GM19468 (cell line): ENCODE measurements at regions not wholly inside any gene's neighbourhood (a gene's known extent, or its start where the extent isn't known, plus 50 kb on each side); places are given as distances from the start of the nearest gene placed in this dataset.

ENCODE experiments used
- ATAC-seq: cut with Tn5 transposase; IDR thresholded peaks from one replicate; pipeline ENCODE4 v1.9.1; 2021; ENCODE audit warnings: mild to moderate bottlenecking, moderate library complexity, moderate number of reproducible peaks; ENCODE audit not compliant: unreplicated experiment; ENCODE audit errors: extremely low read depth

- no peak for ATAC-seq
Measured at GRCh38 chr10:35711615-35712411, 69.7 kb upstream of the FZD8 start.

DNA sequence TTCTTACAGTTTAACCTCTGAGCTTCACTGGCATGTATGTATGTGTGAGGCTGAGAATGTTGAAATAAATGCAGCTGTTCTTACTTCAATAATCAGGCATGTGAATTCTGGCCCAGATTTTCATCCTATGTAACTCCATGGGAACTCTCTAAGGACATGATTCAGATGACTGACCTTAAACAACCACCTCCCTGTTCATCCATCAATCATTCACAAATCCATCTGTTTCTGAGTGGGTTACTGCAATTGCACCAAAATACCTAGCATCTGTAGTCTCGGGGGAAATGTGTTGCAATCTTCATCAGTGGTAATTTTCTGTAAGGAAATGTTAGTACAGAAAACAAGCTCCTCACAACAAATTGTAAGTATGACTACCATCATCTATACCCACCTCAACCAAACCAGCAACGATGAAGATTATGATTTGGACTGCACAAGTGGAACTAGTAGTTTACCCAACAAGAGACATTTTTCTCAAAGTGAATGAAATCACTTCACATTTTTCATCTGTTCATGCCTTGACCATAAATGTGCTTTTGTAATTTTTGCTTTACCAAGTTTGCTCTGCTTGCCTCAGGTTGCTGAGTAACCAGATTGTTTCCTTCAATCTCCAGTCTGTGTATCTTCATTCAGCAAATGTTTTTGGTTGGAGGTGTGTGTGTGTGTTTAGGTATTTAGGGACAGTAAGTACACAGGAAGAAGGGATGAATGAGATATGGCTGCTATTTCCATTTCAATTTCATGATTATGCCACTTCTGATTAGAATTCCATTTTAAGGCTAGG is 65.7 kb upstream of the FZD8 start:
- ATAC-seq: no peak

GRCh38 chr10:35706959-35707358 is 64.9 kb upstream of the FZD8 start:
- no peak for ATAC-seq

GRCh38 chr10:35705671-35706070 is 63.6 kb upstream of the FZD8 start:
- no peak for ATAC-seq

DNA sequence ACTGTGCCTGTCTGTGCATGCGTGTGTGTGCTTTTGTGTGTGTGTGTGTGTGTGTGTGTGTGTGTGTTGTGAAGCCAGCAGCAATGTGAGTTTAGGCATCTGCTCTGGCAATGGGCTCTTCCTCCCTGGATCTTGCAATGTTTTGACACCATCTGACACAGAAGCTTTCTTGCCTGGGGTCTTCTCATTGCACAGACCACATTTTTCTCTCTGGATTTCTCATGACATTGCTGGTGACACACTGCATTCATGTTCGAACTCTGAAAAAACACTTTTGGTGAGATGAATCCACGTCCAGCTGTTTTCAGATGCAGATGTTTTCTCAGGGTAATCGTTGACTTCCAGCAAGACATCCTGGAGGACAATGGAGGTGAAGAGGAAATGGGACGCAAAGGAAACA is 63.0 kb upstream of the FZD8 start:
- no peak for ATAC-seq

DNA sequence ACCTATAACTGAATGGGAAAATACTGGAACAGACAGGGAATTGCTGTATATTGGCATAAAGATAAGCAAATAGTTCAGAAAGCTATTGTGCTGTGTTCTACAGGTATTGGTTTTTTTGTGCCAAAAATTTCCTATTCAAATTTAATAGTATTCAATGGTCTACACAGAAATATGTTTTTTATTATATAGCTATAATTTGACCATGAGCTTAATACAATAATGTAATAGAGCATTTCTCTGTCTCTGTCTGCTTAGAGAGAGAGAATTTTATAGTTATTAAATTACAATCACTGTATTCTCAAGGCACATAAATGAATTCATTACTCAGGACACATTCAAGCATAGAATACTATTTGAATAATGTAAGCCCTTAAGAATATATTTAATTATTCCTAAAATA is 62.3 kb upstream of the FZD8 start:
- no peak for ATAC-seq

DNA sequence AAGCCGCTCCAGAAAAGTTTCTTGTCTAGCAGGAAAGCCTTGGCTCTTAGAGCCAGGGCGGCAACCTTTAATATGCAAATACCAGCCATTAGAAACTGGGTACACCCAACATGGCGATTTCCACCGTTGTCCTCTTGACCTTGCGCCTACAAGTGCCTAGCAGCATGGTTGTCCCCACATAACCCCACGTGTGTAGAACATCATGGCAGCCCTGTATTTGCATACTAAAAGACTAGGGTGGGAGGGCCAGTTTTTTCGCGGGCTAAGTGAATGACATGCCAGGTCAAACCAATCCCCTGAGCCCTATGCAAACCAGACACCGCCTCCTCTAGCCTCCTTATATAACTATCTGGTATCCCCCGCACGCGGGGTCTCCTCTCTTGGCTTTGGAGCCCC is 58.4 kb upstream of the FZD8 start:
- no peak for ATAC-seq

DNA sequence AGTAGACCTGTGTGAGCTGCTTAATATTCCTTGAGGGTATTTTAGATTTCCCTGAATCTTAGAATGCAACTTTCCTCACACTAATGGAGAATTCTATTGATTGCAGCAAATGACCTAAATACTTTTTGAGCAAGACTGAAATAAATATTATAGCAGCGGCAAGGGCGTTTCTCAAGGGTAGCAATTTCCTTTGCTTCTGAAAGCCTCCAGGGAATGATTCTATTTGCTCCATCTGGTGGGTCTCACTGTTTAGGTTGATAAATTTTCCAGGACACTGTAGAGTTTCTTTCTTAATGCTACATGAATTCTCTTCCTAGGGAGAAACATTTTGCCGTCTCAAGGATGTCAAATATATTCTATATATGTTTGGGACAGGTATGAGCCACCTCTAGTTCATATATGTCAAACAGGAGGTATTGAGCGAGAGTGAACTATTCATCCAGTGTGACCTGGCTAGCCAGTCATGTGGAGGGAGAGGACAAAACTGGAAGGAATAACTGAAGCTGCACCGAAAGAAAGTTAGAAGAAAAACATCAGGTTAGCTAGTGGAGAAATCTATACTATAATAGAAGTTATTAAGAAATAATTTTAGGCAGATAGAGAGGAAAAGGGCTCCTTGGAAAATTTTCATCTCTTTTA is 57.9 kb upstream of the FZD8 start:
- ATAC-seq: no peak

DNA sequence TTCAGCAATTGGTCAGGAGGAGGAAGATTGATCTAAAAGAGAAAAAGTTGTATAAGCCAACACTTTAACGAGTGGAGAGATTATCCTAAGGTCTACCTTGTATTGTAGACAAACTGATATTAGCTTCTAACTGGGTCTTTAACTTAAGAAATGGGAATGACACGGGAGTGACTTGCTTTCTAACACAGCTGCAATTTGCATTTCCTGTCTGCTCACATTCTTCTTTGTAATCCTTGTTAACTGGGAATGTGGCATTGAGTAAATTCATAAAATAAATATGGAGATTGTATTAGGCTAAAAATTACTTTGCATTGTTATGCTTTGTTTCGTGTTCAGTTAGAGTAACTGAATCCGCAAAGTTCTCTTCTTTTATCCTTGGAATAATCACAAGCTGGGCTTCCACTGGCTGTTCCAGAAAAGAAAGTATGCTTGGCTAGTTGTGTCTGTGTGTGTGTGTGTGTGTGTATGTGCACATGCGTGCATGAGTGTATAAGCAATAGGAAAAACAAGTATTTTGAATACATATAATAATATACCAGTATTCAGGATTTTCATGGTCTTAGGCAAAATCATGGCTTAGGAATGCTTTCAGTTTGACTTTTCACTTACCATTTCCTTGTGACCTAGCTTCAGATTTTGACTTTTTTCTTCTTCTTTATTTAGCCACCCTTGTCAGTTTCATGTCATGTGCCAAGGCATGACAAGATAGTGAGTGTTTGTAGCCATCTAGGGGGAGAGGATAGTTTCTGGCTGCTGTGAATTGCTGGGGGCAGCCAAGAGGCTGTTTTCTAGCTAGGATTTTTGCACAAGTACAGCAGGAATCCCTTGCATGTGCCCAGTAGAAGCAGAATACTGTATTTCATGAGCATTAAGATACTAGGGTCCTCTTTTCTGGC is 54.5 kb upstream of the FZD8 start:
- no peak for ATAC-seq

DNA sequence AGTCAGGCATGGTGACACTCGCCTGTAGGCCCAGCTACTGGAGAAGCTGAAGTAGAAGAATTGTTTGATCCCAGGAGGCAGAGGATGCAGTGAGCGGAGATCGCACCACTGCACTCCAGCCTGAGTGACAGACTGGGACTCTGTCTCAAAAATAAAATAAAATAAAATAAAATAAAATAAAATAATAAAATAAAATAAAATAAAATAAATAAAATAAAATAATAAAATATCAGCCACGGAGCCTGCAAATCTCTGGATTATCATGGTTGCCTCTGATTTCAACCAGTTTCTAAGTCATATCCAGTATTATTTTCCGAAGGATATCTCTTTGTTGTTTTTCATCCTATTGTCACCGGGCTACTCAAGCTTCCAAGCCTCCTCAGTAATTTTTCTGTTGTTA is 51.7 kb upstream of the FZD8 start:
- ATAC-seq: no peak
